ENCODE measurements at regions not wholly inside any gene's neighbourhood (a gene's known extent, or its start where the extent isn't known, plus 50 kb on each side); places are given as distances from the start of the nearest gene placed in this dataset.

- Histone ChIP-seq H3K79me2 (ENCODE audit: insufficient read depth) (no peaks in the 10 kb centered on the region), H3K27me3 (ENCODE audit: insufficient read depth) (no peaks in the 10 kb centered on the region), H3K9me2 (no peaks in the 10 kb centered on the region), H3F3A (replicated peaks; ENCODE audit: insufficient read depth) (no peaks in the 10 kb centered on the region), H3K4me2 (no peak overlapping the region), H3K4me1 (ENCODE audit: control insufficient read depth in 1 of 2, insufficient read depth in 2 of 2, low read depth in 1 of 2, low read length in 1 of 2) (peaks cover 0 to 2% of the 10 kb centered on the region in 2 experiments; a peak in 1 of 4 replicates), H2AFZ (ENCODE audit: low read depth) (no peak overlapping the region), H3K9ac (no peak overlapping the region), H3K27ac (ENCODE audit: low read depth in 2 of 2, low read length in 1 of 2) (no peak overlapping the region), H3K9me3 (no peaks in the 10 kb centered on the region), H3K36me3 (replicated peaks in 1 of 2; ENCODE audit: control insufficient read depth in 1 of 2, insufficient read depth in 2 of 2, low read length in 1 of 2) (no peaks in the 10 kb centered on the region), H4K20me1 (ENCODE audit: insufficient read depth) (no peaks in the 10 kb centered on the region), H3K4me3 (ENCODE audit: low read depth in 2 of 2, low read length in 1 of 2) (no peak overlapping the region)
- WGBS (ENCODE audit: low lambda C conversion rate): 56% methylated on average over 3 of the region's 3 CpGs
- POLR2A ChIA-PET: no interaction called here
- DNase-seq: no peak
- no peak for TF ChIP-seq USF2 (IDR thresholded peaks at IDR 0.05; ENCODE audit: borderline replicate concordance, low read depth, low read length)
- no peak for TF ChIP-seq NFIC (IDR thresholded peaks at IDR 0.05; ENCODE audit: borderline replicate concordance)
- no peak for TF ChIP-seq RCOR1 (IDR thresholded peaks at IDR 0.05; ENCODE audit: low read length)
- no peak for TF ChIP-seq ELF1 (IDR thresholded peaks at IDR 0.05)
- TF ChIP-seq YY1 (IDR thresholded peaks at IDR 0.05; ENCODE audit: low read depth): no peak
- no peak for TF ChIP-seq FOXM1 (IDR thresholded peaks at IDR 0.05; ENCODE audit: low read depth)
- TF ChIP-seq GATA2 (CRISPR knock-in tag; IDR thresholded peaks at IDR 0.05): no peak
- no peak for TF ChIP-seq ZBTB33 (IDR thresholded peaks at IDR 0.05; ENCODE audit: borderline replicate concordance, low read depth)
- TF ChIP-seq TEAD4 (IDR thresholded peaks at IDR 0.05; ENCODE audit: borderline replicate concordance, insufficient read depth): no peak
- no peak for TF ChIP-seq RXRA (IDR thresholded peaks at IDR 0.05; ENCODE audit: borderline replicate concordance, low read depth)
- TF ChIP-seq PBX3 (IDR thresholded peaks at IDR 0.05): no peak
- no peak for TF ChIP-seq RAD21 (IDR thresholded peaks at IDR 0.05; ENCODE audit: low read length)
- TF ChIP-seq, protein P1, sequence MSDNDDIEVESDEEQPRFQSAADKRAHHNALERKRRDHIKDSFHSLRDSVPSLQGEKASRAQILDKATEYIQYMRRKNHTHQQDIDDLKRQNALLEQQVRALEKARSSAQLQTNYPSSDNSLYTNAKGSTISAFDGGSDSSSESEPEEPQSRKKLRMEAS (IDR thresholded peaks at IDR 0.05; ENCODE audit: low read depth): no peak
- no peak for TF ChIP-seq CHD2 (IDR thresholded peaks at IDR 0.05; ENCODE audit: low read length, partially characterized antibody)
- no peak for TF ChIP-seq IRF3 (IDR thresholded peaks at IDR 0.05; ENCODE audit: low read depth, low read length)
- no peak for TF ChIP-seq EZH2phosphoT487 (IDR thresholded peaks at IDR 0.05; ENCODE audit: borderline replicate concordance, low read depth)
- CTCF ChIA-PET: interaction anchor here (0.8 to 1.8 kb wide), 4 partner anchors 10 to 601 kb away, joined by 3 to 6 read pairs (median 4); no protein-coding TSS in a partner anchor
These were observed 190.1 kb upstream of the TNP1 start for GRCh38 chr2:217049956-217050355.
